ENCODE measurements at regions not wholly inside any gene's neighbourhood (a gene's known extent, or its start where the extent isn't known, plus 50 kb on each side); places are given as distances from the start of the nearest gene placed in this dataset.
A peak's percentile ranks its signal among the peaks of the same experiment; 100 is the strongest.

DNA sequence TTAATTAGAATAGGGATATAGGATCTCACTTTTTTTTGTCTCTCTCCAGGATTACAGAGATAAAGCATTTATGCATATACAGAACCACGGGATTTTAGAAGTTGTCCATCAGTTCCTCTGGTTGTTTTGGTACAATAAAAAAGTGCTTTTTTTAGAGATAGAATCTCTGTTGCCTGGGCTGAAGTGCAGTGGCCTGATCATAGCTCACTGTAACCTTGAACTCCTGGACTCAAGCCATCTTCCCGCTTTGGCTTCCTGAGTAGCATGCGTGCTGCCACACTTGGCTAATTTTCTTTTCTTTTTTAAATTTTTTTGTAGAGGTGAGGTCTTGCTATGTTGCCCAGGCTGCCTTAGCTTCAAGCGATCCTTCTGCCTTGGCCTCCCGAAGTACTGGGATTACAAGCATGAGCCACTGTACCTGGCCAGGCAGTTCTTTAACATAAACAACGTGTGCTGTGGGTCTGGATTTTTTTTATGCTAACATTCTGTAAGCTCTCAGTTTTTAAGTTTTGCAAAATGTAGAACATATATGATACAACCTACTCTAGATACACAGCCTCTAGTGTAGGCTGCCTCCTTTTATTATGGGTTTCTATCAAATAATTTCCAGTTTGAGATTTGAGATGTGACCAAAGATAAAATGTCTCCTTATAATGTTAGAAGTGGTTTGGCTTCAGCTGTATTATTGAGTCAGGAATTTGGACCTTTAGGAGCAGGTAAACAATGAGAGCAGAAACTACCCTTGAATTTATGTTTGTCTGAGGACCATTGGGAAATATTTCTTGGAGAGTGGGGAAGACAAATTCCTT is 57.4 kb upstream of the ULK4 start:
- POLR2A ChIA-PET = no interaction called here
- no peak for ATAC-seq

DNA sequence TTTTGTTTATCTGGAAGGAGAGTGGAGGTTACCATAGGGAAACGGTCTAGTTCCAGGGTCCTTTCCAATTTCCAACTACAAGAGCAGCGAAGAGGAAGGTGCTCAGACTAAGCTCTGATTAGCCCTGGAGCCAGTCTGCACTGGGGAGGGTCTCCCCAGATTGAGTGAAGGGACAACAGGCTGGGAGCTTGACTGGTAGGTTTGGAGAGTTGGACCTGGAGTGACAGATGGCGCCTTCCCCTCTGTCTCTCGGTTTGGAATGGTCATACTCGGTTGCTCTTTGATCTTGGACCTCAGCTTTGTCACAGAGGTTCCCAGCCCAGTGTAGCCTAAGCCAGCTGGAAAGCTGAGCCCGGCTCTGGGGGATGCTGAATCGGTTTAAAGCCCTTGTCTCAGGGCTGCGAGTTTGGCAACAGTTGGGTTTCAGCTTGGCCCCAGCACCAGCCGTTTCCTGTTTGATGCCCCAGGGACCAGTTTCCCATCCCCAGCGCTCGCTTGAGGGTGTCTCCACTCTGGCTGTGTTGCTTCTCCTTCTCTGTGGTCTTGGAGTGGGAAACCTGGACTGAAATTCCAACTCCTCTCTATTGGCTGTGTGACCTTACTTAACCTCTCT is 53.1 kb upstream of the ULK4 start:
- DNase-seq (ENCODE audit: low spot score) = peak; percentile 28

More for the DNA sequence above, 57.4 kb upstream of the ULK4 start:
- Mint-ChIP-seq H3K27me3 (ENCODE audit: low read depth) (peaks cover 5% of the 10 kb centered on the region), H3K36me3 (no peaks in the 10 kb centered on the region), H3K4me3 (no peak overlapping the region), H3K9me3 (no peaks in the 10 kb centered on the region), H3K27ac (peak overlapping the region; percentile 14; the same call in 1 of the 2 replicates), H3K4me1 (peaks cover 50% of the 10 kb centered on the region)
- CTCF ChIA-PET = interaction anchor here (0.6 to 1.7 kb wide), 3 partner anchors 21 to 75 kb away, joined by 3 to 7 read pairs (median 3); no protein-coding TSS in a partner anchor
- TF ChIP-seq ZNF121 (CRISPR knock-in tag; IDR thresholded peaks at IDR 0.05) (0 out of 2 replicates have a peak, but pooled peaks have one; percentile 51), ZNF416 (CRISPR knock-in tag; IDR thresholded peaks at IDR 0.05) (no peak)
- no peak for DNase-seq (ENCODE audit: low spot score)

GRCh38 chr3:42014458-42014920 is 52.6 kb upstream of the ULK4 start:
- Mint-ChIP-seq H3K27ac (peak overlapping the region; percentile 75), H3K4me1 (peaks cover 22% of the 10 kb centered on the region), H3K9me3 (no peaks in the 10 kb centered on the region), H3K4me3 (peak overlapping the region; percentile 77), H3K27me3 (ENCODE audit: low read depth) (peaks cover 11% of the 10 kb centered on the region), H3K36me3 (no peaks in the 10 kb centered on the region)
- ATAC-seq (no peak), DNase-seq (ENCODE audit: low spot score) (no peak)
- POLR2A ChIA-PET = interaction anchor here (0.6 to 1.8 kb wide), 4 partner anchors 11 to 79 kb away, joined by 3 to 13 read pairs (median 4); no protein-coding TSS in a partner anchor
- TF ChIP-seq SMAD3 (CRISPR knock-in tag; IDR thresholded peaks at IDR 0.05; ENCODE audit: borderline replicate concordance) (no peak), NFYB (CRISPR knock-in tag; conservative IDR thresholded peaks at IDR 0.05; ENCODE audit: low read depth) (no peak), ZNF532 (CRISPR knock-in tag; IDR thresholded peaks at IDR 0.05; ENCODE audit: borderline replicate concordance) (no peak), NR1H2 (CRISPR knock-in tag; IDR thresholded peaks at IDR 0.05) (no peak), ARID4B (CRISPR knock-in tag; IDR thresholded peaks at IDR 0.05; ENCODE audit: borderline replicate concordance) (no peak), ZSCAN18 (CRISPR knock-in tag; IDR thresholded peaks at IDR 0.05) (no peak)
- TF ChIP-seq, protein P1, sequence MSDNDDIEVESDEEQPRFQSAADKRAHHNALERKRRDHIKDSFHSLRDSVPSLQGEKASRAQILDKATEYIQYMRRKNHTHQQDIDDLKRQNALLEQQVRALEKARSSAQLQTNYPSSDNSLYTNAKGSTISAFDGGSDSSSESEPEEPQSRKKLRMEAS (CRISPR knock-in tag; IDR thresholded peaks at IDR 0.05) = peak; percentile 12; the same call in 1 of the 2 replicates
- TF ChIP-seq, protein P2, sequence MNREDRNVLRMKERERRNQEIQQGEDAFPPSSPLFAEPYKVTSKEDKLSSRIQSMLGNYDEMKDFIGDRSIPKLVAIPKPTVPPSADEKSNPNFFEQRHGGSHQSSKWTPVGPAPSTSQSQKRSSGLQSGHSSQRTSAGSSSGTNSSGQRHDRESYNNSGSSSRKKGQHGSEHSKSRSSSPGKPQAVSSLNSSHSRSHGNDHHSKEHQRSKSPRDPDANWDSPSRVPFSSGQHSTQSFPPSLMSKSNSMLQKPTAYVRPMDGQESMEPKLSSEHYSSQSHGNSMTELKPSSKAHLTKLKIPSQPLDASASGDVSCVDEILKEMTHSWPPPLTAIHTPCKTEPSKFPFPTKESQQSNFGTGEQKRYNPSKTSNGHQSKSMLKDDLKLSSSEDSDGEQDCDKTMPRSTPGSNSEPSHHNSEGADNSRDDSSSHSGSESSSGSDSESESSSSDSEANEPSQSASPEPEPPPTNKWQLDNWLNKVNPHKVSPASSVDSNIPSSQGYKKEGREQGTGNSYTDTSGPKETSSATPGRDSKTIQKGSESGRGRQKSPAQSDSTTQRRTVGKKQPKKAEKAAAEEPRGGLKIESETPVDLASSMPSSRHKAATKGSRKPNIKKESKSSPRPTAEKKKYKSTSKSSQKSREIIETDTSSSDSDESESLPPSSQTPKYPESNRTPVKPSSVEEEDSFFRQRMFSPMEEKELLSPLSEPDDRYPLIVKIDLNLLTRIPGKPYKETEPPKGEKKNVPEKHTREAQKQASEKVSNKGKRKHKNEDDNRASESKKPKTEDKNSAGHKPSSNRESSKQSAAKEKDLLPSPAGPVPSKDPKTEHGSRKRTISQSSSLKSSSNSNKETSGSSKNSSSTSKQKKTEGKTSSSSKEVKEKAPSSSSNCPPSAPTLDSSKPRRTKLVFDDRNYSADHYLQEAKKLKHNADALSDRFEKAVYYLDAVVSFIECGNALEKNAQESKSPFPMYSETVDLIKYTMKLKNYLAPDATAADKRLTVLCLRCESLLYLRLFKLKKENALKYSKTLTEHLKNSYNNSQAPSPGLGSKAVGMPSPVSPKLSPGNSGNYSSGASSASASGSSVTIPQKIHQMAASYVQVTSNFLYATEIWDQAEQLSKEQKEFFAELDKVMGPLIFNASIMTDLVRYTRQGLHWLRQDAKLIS (CRISPR knock-in tag; IDR thresholded peaks at IDR 0.05; ENCODE audit: borderline replicate concordance) = no peak
- CTCF ChIA-PET = interaction anchor here (0.9 to 2.7 kb wide), 6 partner anchors 10 to 84 kb away, joined by 3 to 15 read pairs (median 4); no protein-coding TSS in a partner anchor

More for the DNA sequence above, 53.1 kb upstream of the ULK4 start:
- peaks cover 11% of the 10 kb centered on the region for H3K27me3 Mint-ChIP-seq (ENCODE audit: low read depth)
- POLR2A ChIA-PET = interaction anchor here (0.5 to 1.8 kb wide), 5 partner anchors 10 to 79 kb away, joined by 3 to 13 read pairs (median 5); no protein-coding TSS in a partner anchor
- peak overlapping the region; percentile 75 for H3K27ac Mint-ChIP-seq
- H3K9me3 Mint-ChIP-seq = no peaks in the 10 kb centered on the region
- peak overlapping the region; percentile 77 for H3K4me3 Mint-ChIP-seq
- ATAC-seq = peak; percentile 4
- no peaks in the 10 kb centered on the region for H3K36me3 Mint-ChIP-seq
- CTCF ChIA-PET = interaction anchor here (0.9 to 2.7 kb wide), 6 partner anchors 10 to 84 kb away, joined by 3 to 15 read pairs (median 4); no protein-coding TSS in a partner anchor
- TF ChIP-seq SMAD4 (CRISPR knock-in tag; IDR thresholded peaks at IDR 0.05) (no peak), RELA (CRISPR knock-in tag; IDR thresholded peaks at IDR 0.05; ENCODE audit: borderline replicate concordance) (no peak), ZBTB21 (CRISPR knock-in tag; IDR thresholded peaks at IDR 0.05; ENCODE audit: borderline replicate concordance) (no peak)
- peaks cover 26% of the 10 kb centered on the region for H3K4me1 Mint-ChIP-seq
